WI38 (cell line): ENCODE measurements at regions not wholly inside any gene's neighbourhood (a gene's known extent, or its start where the extent isn't known, plus 50 kb on each side); places are given as distances from the start of the nearest gene placed in this dataset.

Experiments used
- H3K4me3 ChIP-seq: 2 replicates; pipeline ENCODE4 v1.5.1; 2011; ENCODE audit warnings: low read depth, mild to moderate bottlenecking, control low read depth, low read length
- CTCF ChIP-seq: IDR thresholded peaks from 2 replicates; pipeline ENCODE4 v1.5.1; 2012; ENCODE audit warnings: low read depth, mild to moderate bottlenecking, control low read depth, low read length

GRCh38 chr17:33469911-33470310 lies 176.8 kb upstream of the ASIC2 start:
- TF ChIP-seq CTCF, result no peak
- no peak overlapping the region for H3K4me3 ChIP-seq

- no peak overlapping the region for H3K4me3 ChIP-seq
- TF ChIP-seq CTCF, result no peak
These were observed 180.0 kb upstream of the ASIC2 start for GRCh38 chr17:33473061-33473460.

- no peak for TF ChIP-seq CTCF
- no peak overlapping the region for H3K4me3 ChIP-seq
These were observed 181.7 kb upstream of the ASIC2 start for GRCh38 chr17:33474789-33475188.

GRCh38 chr17:33475594-33475993 lies 182.5 kb upstream of the ASIC2 start:
- TF ChIP-seq CTCF, result no peak
- no peak overlapping the region for H3K4me3 ChIP-seq

GRCh38 chr17:33481652-33482051 lies 188.6 kb upstream of the ASIC2 start:
- H3K4me3 ChIP-seq, result no peak overlapping the region
- TF ChIP-seq CTCF, result no peak

- no peak for TF ChIP-seq CTCF
- no peak overlapping the region for H3K4me3 ChIP-seq
These were observed 189.5 kb upstream of the ASIC2 start for GRCh38 chr17:33482636-33483035.

GRCh38 chr17:33484559-33484958 lies 191.5 kb upstream of the ASIC2 start:
- TF ChIP-seq CTCF, result no peak
- H3K4me3 ChIP-seq, result no peak overlapping the region
